Stomach (tissue), 8 donors: ENCODE measurements at regions not wholly inside any gene's neighbourhood (a gene's known extent, or its start where the extent isn't known, plus 50 kb on each side); places are given as distances from the start of the nearest gene placed in this dataset.

Experiments
- DNase-seq, 2 donors: peaks; one replicate each; pipeline versions ENCODE4 v3.0.0 to v3.0.0-alpha.2; 2013 to 2019
- H3K27ac ChIP-seq, 5 donors: fragments of 200-600 bp in 4 of 5; sonication (generic) in 4 of 5; one replicate each; pipeline ENCODE4 v1.5.1; 2013 to 2019; ENCODE audit warnings: mild to moderate bottlenecking in 1 of 5, moderate library complexity in 1 of 5
- H3K27me3 ChIP-seq, 3 donors: fragments of 200-600 bp; sonication (generic); one replicate each; pipeline ENCODE4 v1.5.1; 2017 to 2019; ENCODE audit warnings: mixed run types in 1 of 3
- H3K36me3 ChIP-seq, 4 donors: fragments of 200-600 bp; sonication (generic); 1 replicate in 3 of 4; 2 replicates in 1 of 4; pipeline ENCODE4 v1.5.1; 2016 to 2019
- H3K4me1 ChIP-seq, 4 donors: fragments of 200-600 bp; sonication (generic); one replicate each; pipeline ENCODE4 v1.5.1; 2016 to 2019
- H3K4me3 ChIP-seq, 4 donors: fragments of 200-600 bp; sonication (generic) in 3 of 4; one replicate each; pipeline ENCODE4 v1.5.1; 2016 to 2019; ENCODE audit warnings: mild to moderate bottlenecking in 1 of 4
- H3K9me3 ChIP-seq, 4 donors: fragments of 200-600 bp; sonication (generic); one replicate each; pipeline ENCODE4 v1.5.1; 2016 to 2019
- CTCF ChIP-seq, 7 experiments: fragments of 450-650 bp in 4 of 7; fragments of 200-600 bp in 3 of 7; sonication (generic) in 3 of 7; IDR thresholded peaks; one replicate each; pipeline ENCODE4 v1.5.1; 2016 to 2019; ENCODE audit warnings: antibody characterized with exemption in 7 of 7, control low read depth in 2 of 7, mild to moderate bottlenecking in 1 of 7
- EP300 ChIP-seq: sonication (generic); formaldehyde crosslinking; IDR thresholded peaks from one replicate; pipeline ENCODE4 v1.6.1; 2017; ENCODE audit warnings: antibody characterized with exemption
- POLR2A ChIP-seq, 4 donors: fragments of 450-650 bp; IDR thresholded peaks; one replicate each; pipeline ENCODE4 v1.6.1; 2016; ENCODE audit warnings: antibody characterized with exemption in 4 of 4, control low read depth in 2 of 4, mild to moderate bottlenecking in 1 of 4, moderate library complexity in 1 of 4
- POLR2AphosphoS5 ChIP-seq, 3 donors: sonication (generic); formaldehyde crosslinking; IDR thresholded peaks; one replicate each; pipeline ENCODE4 v1.6.1; 2016; ENCODE audit warnings: antibody characterized with exemption in 3 of 3
- WGBS, 5 donors: extraction: QIAGEN DNeasy Blood & Tissue Kit in 3 of 5; methylation state at CpG; one replicate each; pipeline versions ENCODE4 v1.1.5 to v1.1.7; 2013 to 2018; 5-methylcytosine and 5-hydroxymethylcytosine counted together
- intact Hi-C: fragments of 100-400 bp; cut with DNase I; formaldehyde crosslinking; loops from one replicate; pipeline ENCODE4 v1.15.1; 2023; ENCODE audit warnings: low total_unique reads
- donor health status: healthy with polysubstance abuse.
- donor health status: Bipolar disorder and iron deficiency.
- donor health status: healthy.

- WGBS, 5 donors: 88 to 90% (median 90%) methylated on average over 16 to 18 of the region's 18 CpGs
- no peaks in the 10 kb centered on the region for H3K36me3 ChIP-seq
- H3K9me3 ChIP-seq: no peaks in the 10 kb centered on the region
- DNase-seq: no peak
- peaks cover 0 to 3% (median 0%) of the 10 kb centered on the region in 3 donors for H3K27me3 ChIP-seq
- no peaks in the 10 kb centered on the region for H3K4me1 ChIP-seq
- H3K4me3 ChIP-seq: no peak overlapping the region
- TF ChIP-seq POLR2A (IDR thresholded peaks at IDR 0.05) (no peak), POLR2AphosphoS5 (IDR thresholded peaks at IDR 0.05) (no peak), CTCF (IDR thresholded peaks at IDR 0.05) (no peak), EP300 (no peak)
- no peak overlapping the region for H3K27ac ChIP-seq
- intact Hi-C loops: no loop called here
Observed at GRCh38 chr10:45151467-45152214, 150.9 kb downstream of the ZNF22 start.

GRCh38 chr10:45152726-45153125, 152.0 kb downstream of the ZNF22 start:
- H3K9me3 ChIP-seq: no peaks in the 10 kb centered on the region
- DNase-seq: no peak
- no peaks in the 10 kb centered on the region for H3K36me3 ChIP-seq
- intact Hi-C loops: no loop called here
- TF ChIP-seq CTCF (IDR thresholded peaks at IDR 0.05) (no peak), EP300 (no peak)
- 66 to 87% (median 75%) methylated on average over 3 of the region's 3 CpGs for WGBS, 5 donors
- no peak overlapping the region for H3K27ac ChIP-seq
- peaks cover 0 to 3% (median 0%) of the 10 kb centered on the region in 3 donors for H3K27me3 ChIP-seq
- H3K4me1 ChIP-seq: no peaks in the 10 kb centered on the region
- no peak overlapping the region for H3K4me3 ChIP-seq

GRCh38 chr10:45154502-45154901, 153.8 kb downstream of the ZNF22 start:
- intact Hi-C loops: no loop called here
- H3K27me3 ChIP-seq: peaks cover 0 to 3% (median 0%) of the 10 kb centered on the region in 3 donors
- H3K27ac ChIP-seq: no peak overlapping the region
- no peaks in the 10 kb centered on the region for H3K36me3 ChIP-seq
- WGBS, 5 donors: 74 to 92% (median 85%) methylated on average over 3 of the region's 3 CpGs
- no peaks in the 10 kb centered on the region for H3K9me3 ChIP-seq
- H3K4me1 ChIP-seq: no peaks in the 10 kb centered on the region
- no peak overlapping the region for H3K4me3 ChIP-seq
- TF ChIP-seq POLR2AphosphoS5 (IDR thresholded peaks at IDR 0.05) (no peak), EP300 (no peak), POLR2A (IDR thresholded peaks at IDR 0.05) (no peak), CTCF (IDR thresholded peaks at IDR 0.05) (no peak)
- DNase-seq: no peak

DNA sequence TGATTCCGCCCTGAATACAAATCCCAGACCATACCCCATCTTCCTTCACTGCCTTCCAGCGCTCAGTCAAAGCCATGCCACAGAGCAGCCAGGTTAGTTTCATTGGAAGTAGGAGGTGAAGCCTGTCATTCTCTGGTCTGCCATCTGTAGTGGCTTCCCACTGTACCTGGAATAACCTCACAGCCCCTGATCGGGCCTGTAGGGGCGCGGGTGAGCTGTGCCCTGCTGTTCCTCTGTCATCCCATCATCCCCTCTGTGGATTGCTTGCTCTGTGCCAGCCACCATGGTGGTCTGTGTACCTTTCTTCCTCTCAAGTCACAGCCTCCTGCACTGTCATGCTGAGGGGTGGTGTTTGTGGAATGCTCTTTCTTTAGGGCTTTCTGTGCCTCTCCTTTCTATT, 155.1 kb downstream of the ZNF22 start:
- no peak for TF ChIP-seq EP300
- no peak for TF ChIP-seq POLR2A (IDR thresholded peaks at IDR 0.05)
- no peak for TF ChIP-seq POLR2AphosphoS5 (IDR thresholded peaks at IDR 0.05)
- TF ChIP-seq CTCF (IDR thresholded peaks at IDR 0.05): no peak
- intact Hi-C loops: no loop called here
- no peaks in the 10 kb centered on the region for H3K36me3 ChIP-seq
- H3K4me1 ChIP-seq: no peaks in the 10 kb centered on the region
- H3K27ac ChIP-seq: no peak overlapping the region
- peaks cover 0 to 3% (median 0%) of the 10 kb centered on the region in 3 donors for H3K27me3 ChIP-seq
- no peaks in the 10 kb centered on the region for H3K9me3 ChIP-seq
- 80 to 97% (median 90%) methylated on average over 5 of the region's 5 CpGs for WGBS, 5 donors
- H3K4me3 ChIP-seq: no peak overlapping the region
- no peak for DNase-seq
